ENCODE measurements at regions not wholly inside any gene's neighbourhood (a gene's known extent, or its start where the extent isn't known, plus 50 kb on each side); places are given as distances from the start of the nearest gene placed in this dataset.

DNA sequence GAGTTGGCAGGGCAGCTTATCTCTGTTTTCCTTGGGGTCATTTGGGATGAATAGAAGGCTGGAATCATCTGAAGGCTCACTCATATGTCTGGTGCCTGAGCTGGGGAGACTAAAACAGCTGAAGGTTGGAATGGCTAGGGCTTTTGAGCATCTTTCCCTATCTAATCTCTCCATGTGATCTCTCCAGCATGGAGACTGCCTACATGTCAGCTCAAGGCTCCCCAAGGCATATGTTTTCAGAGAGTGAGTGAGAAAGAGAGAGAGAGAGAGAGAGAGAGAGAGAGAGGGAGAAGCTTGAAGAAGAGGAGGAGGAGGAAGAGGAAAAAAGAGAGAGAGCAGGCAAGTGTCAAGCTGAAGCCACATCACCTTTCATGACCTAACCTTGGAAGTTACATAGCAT is 143.4 kb downstream of the EBLN2 start:
- TF ChIP-seq, protein P1, sequence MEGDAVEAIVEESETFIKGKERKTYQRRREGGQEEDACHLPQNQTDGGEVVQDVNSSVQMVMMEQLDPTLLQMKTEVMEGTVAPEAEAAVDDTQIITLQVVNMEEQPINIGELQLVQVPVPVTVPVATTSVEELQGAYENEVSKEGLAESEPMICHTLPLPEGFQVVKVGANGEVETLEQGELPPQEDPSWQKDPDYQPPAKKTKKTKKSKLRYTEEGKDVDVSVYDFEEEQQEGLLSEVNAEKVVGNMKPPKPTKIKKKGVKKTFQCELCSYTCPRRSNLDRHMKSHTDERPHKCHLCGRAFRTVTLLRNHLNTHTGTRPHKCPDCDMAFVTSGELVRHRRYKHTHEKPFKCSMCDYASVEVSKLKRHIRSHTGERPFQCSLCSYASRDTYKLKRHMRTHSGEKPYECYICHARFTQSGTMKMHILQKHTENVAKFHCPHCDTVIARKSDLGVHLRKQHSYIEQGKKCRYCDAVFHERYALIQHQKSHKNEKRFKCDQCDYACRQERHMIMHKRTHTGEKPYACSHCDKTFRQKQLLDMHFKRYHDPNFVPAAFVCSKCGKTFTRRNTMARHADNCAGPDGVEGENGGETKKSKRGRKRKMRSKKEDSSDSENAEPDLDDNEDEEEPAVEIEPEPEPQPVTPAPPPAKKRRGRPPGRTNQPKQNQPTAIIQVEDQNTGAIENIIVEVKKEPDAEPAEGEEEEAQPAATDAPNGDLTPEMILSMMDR (IDR thresholded peaks at IDR 0.05; ENCODE audit: control extremely low read depth in 1 of 3, insufficient read depth in 1 of 3, low read depth in 1 of 3, low read length in 3 of 3): no peak
- TF ChIP-seq POLR2A (IDR thresholded peaks at IDR 0.05; ENCODE audit: control extremely low read depth in 1 of 2, low read depth in 2 of 2, low read length in 2 of 2): no peak
- TF ChIP-seq EZH2 (IDR thresholded peaks at IDR 0.05; ENCODE audit: low read depth, low read length, severe bottlenecking): no peak
- TF ChIP-seq TCF12 (IDR thresholded peaks at IDR 0.05; ENCODE audit: low read depth, low read length): no peak
- TF ChIP-seq, protein P2, sequence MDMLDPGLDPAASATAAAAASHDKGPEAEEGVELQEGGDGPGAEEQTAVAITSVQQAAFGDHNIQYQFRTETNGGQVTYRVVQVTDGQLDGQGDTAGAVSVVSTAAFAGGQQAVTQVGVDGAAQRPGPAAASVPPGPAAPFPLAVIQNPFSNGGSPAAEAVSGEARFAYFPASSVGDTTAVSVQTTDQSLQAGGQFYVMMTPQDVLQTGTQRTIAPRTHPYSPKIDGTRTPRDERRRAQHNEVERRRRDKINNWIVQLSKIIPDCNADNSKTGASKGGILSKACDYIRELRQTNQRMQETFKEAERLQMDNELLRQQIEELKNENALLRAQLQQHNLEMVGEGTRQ (IDR thresholded peaks at IDR 0.05; ENCODE audit: low read length): no peak
